ENCODE measurements at regions not wholly inside any gene's neighbourhood (a gene's known extent, or its start where the extent isn't known, plus 50 kb on each side); places are given as distances from the start of the nearest gene placed in this dataset.

GRCh38 chr2:145108959-145109710, 589.2 kb upstream of the ZEB2 start:
- CTCF ChIA-PET, result no interaction called here
- ATAC-seq (ENCODE audit: low read depth), result no peak
- TF ChIP-seq, protein P1, sequence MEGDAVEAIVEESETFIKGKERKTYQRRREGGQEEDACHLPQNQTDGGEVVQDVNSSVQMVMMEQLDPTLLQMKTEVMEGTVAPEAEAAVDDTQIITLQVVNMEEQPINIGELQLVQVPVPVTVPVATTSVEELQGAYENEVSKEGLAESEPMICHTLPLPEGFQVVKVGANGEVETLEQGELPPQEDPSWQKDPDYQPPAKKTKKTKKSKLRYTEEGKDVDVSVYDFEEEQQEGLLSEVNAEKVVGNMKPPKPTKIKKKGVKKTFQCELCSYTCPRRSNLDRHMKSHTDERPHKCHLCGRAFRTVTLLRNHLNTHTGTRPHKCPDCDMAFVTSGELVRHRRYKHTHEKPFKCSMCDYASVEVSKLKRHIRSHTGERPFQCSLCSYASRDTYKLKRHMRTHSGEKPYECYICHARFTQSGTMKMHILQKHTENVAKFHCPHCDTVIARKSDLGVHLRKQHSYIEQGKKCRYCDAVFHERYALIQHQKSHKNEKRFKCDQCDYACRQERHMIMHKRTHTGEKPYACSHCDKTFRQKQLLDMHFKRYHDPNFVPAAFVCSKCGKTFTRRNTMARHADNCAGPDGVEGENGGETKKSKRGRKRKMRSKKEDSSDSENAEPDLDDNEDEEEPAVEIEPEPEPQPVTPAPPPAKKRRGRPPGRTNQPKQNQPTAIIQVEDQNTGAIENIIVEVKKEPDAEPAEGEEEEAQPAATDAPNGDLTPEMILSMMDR (IDR thresholded peaks at IDR 0.05), result no peak

DNA sequence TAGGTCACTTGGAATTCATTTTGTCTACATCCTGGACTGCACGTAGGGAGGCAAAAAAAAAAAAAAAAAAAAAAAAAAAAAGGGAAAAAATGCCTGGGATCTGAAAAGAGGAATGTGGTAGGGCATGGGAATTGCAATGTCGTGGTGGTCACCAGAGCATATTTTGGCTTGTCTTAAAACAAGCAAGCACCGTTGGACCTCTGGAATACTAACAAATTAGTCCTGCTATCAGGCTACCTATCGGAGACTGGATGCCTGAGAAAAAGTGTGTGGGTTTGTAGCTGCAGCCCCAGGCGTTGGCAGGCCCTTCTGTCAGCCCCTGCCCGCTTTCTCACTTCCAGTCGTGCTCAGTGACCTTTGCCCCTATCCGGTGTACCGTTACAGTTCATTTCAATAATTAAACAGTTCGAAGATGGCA, 588.5 kb upstream of the ZEB2 start:
- no peaks in the 10 kb centered on the region for H3K36me3 Mint-ChIP-seq (ENCODE audit: low read depth)
- H3K27me3 Mint-ChIP-seq, result no peaks in the 10 kb centered on the region
- ChIA-PET CTCF (no interaction called here), POLR2A (no interaction called here)
- DNase-seq, result no peak
- no peak overlapping the region for H3K27ac Mint-ChIP-seq
- intact Hi-C loops (cut with micrococcal nuclease), result no loop called here
- no peak for ATAC-seq (ENCODE audit: low read depth)
- no peaks in the 10 kb centered on the region for H3K9me3 Mint-ChIP-seq
- no peak overlapping the region for H3K4me3 Mint-ChIP-seq
- H3K4me1 Mint-ChIP-seq, result no peaks in the 10 kb centered on the region
- TF ChIP-seq, protein P1 (IDR thresholded peaks at IDR 0.05), result no peak

More at GRCh38 chr2:145108959-145109710, 589.2 kb upstream of the ZEB2 start:
- no peaks in the 10 kb centered on the region for H3K36me3 Mint-ChIP-seq (ENCODE audit: low read depth)
- H3K27me3 Mint-ChIP-seq, result no peaks in the 10 kb centered on the region
- H3K4me1 Mint-ChIP-seq, result no peaks in the 10 kb centered on the region
- no peak for DNase-seq
- POLR2A ChIA-PET, result no interaction called here
- H3K9me3 Mint-ChIP-seq, result no peaks in the 10 kb centered on the region
- H3K27ac Mint-ChIP-seq, result no peak overlapping the region
- intact Hi-C loops (cut with micrococcal nuclease), result no loop called here
- no peak overlapping the region for H3K4me3 Mint-ChIP-seq

DNA sequence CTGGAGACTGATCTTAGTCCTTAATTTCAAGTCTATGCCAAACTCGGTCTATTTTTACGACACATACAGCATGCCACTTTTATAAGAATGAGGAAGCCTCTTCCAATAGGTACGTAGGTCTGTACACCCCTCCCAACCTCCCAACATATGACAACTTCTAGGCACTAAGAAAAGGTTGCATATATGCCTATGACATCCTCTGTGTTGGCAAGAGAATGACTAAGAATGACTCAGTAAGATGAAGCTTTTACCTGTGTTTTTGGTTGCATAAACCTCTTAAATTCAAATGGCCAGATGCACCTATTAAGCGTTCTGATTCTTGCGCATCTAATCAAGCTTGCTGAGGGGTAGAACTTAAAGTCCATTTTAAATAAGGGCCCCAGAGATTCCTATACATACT, 586.4 kb upstream of the ZEB2 start:
- no peaks in the 10 kb centered on the region for H3K4me1 Mint-ChIP-seq
- no peak for ATAC-seq (ENCODE audit: low read depth)
- H3K4me3 Mint-ChIP-seq, result no peak overlapping the region
- intact Hi-C loops (cut with micrococcal nuclease), result no loop called here
- DNase-seq, result no peak
- no peak overlapping the region for H3K27ac Mint-ChIP-seq
- peaks cover 3% of the 10 kb centered on the region for H3K9me3 Mint-ChIP-seq
- POLR2A ChIA-PET, result no interaction called here
- TF ChIP-seq, protein P1 (IDR thresholded peaks at IDR 0.05), result no peak
- CTCF ChIA-PET, result no interaction called here
- H3K36me3 Mint-ChIP-seq (ENCODE audit: low read depth), result no peaks in the 10 kb centered on the region
- H3K27me3 Mint-ChIP-seq, result no peaks in the 10 kb centered on the region

DNA sequence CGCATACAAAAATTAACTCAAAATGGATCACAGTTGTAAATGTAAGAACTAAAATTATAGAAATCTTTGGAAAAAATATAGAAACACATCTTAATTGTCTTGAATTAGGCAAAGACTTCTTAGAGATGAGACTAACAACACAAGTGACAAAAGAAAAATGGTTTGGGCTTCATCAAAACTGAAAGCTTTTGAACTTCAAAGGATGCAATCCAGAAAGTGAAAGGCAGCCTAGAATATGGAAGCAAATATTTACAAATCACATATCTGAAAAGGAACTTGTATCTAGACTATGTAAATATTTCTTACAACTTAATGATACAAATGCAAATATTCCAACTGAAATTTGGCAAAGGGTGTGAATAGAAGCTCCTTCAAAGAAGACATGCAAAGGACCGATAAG, 582.8 kb upstream of the ZEB2 start:
- Mint-ChIP-seq H3K4me3 (no peak overlapping the region), H3K4me1 (no peaks in the 10 kb centered on the region), H3K27me3 (no peaks in the 10 kb centered on the region), H3K36me3 (ENCODE audit: low read depth) (no peaks in the 10 kb centered on the region), H3K27ac (no peak overlapping the region), H3K9me3 (peaks cover 3% of the 10 kb centered on the region)
- intact Hi-C loops (cut with micrococcal nuclease), result no loop called here
- ChIA-PET CTCF (no interaction called here), POLR2A (no interaction called here)
- DNase-seq (no peak), ATAC-seq (ENCODE audit: low read depth) (no peak)
- TF ChIP-seq, protein P1 (IDR thresholded peaks at IDR 0.05), result no peak

DNA sequence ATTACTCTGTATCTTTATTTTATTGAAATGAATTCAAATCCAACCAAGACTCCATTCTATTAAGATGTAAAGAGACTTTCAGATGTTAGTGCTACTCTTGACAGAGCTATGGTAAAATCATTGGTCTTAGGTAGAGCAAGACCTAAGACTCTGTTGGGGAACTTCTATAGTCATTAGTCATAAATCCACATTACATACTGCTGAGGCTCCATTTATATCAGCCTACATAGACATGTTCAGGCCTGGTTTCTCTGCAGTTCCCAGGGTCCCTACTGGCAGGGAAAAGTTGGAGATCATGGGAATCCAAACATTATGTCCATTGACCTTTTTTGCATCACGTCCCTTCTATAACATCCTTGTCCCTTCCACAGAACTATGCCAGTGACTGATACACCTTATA, 580.4 kb upstream of the ZEB2 start:
- ChIA-PET CTCF (no interaction called here), POLR2A (no interaction called here)
- intact Hi-C loops (cut with micrococcal nuclease), result no loop called here
- no peak for DNase-seq
- Mint-ChIP-seq H3K4me3 (no peak overlapping the region), H3K36me3 (ENCODE audit: low read depth) (no peaks in the 10 kb centered on the region), H3K27ac (no peak overlapping the region), H3K4me1 (peaks cover 5% of the 10 kb centered on the region), H3K9me3 (peaks cover 3% of the 10 kb centered on the region), H3K27me3 (no peaks in the 10 kb centered on the region)
- TF ChIP-seq, protein P1 (IDR thresholded peaks at IDR 0.05), result no peak
- no peak for ATAC-seq (ENCODE audit: low read depth)
